ENCODE measurements at regions not wholly inside any gene's neighbourhood (a gene's known extent, or its start where the extent isn't known, plus 50 kb on each side); places are given as distances from the start of the nearest gene placed in this dataset.

DNA sequence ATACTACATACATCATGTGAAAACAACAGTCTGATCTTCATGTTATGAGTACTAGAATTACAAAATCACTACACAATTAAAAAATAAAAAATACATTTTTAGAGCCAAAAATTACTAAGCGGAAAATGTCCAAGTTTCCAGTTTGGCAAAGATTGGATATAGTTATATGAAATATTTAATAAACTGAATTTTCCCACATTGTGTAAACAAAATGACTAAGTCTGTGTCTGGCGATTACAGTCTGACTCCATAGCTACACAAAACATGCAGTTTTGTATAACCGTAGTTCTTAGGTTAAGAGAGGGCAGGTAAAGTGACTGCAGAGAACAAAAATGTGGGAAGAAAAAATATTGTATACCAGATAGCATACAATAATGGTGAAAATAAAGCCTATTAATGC lies 59.2 kb upstream of the TMEM47 start:
- Histone ChIP-seq H3K27me3 (ENCODE audit: insufficient read depth, low read length) (no peaks in the 10 kb centered on the region), H3K4me3 (ENCODE audit: low read length) (no peak overlapping the region), H3K9me3 (ENCODE audit: insufficient read depth, low read depth, low read length) (no peaks in the 10 kb centered on the region), H3K27ac (ENCODE audit: low read length) (no peak overlapping the region), H3K36me3 (ENCODE audit: insufficient read depth, low read depth, low read length) (no peaks in the 10 kb centered on the region), H3K9ac (ENCODE audit: low read depth, low read length) (no peak overlapping the region), H3K4me1 (ENCODE audit: insufficient read depth, low read length) (no peaks in the 10 kb centered on the region)

DNA sequence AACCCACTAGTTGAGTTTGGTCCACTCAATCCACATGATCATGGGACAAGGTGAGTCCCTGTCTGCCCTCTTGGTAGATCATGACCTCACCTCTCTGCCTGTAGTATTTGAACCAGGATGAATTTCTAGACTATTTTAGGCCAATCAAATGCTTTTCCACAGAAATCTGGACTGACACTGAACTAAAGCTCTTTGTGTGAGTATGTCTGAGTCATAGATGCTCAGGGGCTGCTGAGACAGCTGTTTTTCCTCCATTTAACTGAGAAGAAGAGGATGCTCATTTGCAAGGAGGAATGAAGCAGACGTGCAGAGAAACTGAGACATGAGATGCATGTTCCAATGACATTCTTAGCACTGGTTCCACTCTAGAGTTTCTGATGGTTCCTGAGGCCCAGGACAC lies 77.3 kb upstream of the TMEM47 start:
- H3K27me3 ChIP-seq (ENCODE audit: insufficient read depth, low read length), result no peaks in the 10 kb centered on the region
- no peaks in the 10 kb centered on the region for H3K36me3 ChIP-seq (ENCODE audit: insufficient read depth, low read depth, low read length)
- H3K27ac ChIP-seq (ENCODE audit: low read length), result no peak overlapping the region
- H3K9me3 ChIP-seq (ENCODE audit: insufficient read depth, low read depth, low read length), result no peaks in the 10 kb centered on the region
- H3K4me1 ChIP-seq (ENCODE audit: insufficient read depth, low read length), result no peaks in the 10 kb centered on the region
- no peak overlapping the region for H3K9ac ChIP-seq (ENCODE audit: low read depth, low read length)
- no peak overlapping the region for H3K4me3 ChIP-seq (ENCODE audit: low read length)

DNA sequence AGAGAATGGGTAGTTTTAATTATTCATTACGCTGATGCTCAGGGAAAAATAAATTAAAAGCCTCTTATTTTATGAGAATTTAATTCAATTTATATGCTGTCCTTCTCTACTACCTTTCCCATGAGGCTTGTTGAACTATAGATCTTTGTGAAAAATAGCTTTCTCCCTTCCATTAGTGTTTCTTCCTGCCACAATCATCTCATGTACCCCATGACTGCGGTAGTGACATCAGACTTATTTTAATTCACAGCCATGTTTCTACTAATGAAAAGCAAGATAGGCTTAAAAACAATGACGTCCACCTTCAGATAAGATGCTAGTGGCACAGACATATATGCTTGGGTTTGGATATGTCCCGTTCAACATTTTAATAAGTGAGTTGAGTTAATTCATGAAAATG lies 87.4 kb upstream of the TMEM47 start:
- H3K4me1 ChIP-seq (ENCODE audit: insufficient read depth, low read length), result no peaks in the 10 kb centered on the region
- no peaks in the 10 kb centered on the region for H3K9me3 ChIP-seq (ENCODE audit: insufficient read depth, low read depth, low read length)
- H3K9ac ChIP-seq (ENCODE audit: low read depth, low read length), result no peak overlapping the region
- H3K27me3 ChIP-seq (ENCODE audit: insufficient read depth, low read length), result no peaks in the 10 kb centered on the region
- H3K36me3 ChIP-seq (ENCODE audit: insufficient read depth, low read depth, low read length), result no peaks in the 10 kb centered on the region
- H3K4me3 ChIP-seq (ENCODE audit: low read length), result no peak overlapping the region
- H3K27ac ChIP-seq (ENCODE audit: low read length), result no peak overlapping the region

DNA sequence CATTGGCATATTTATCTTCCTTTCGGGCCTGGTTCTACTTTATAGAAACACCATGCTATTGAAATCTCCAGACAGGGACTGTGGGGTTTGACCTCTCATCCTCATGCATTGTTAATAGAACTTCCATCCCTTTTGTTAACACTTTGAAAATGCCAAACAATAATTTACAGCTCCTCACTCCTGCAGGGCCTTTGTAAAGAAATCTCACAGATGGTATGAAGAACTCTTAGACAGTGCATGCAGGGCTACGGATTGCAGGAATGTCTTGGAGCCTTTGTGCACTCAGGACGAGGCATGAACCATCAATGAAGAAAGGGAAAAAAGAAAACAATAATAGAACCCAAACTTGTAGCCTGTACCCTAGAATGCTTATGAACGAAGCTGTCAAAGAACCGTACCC lies 92.8 kb upstream of the TMEM47 start:
- Histone ChIP-seq H3K9ac (ENCODE audit: low read depth, low read length) (no peak overlapping the region), H3K36me3 (ENCODE audit: insufficient read depth, low read depth, low read length) (no peaks in the 10 kb centered on the region), H3K9me3 (ENCODE audit: insufficient read depth, low read depth, low read length) (no peaks in the 10 kb centered on the region), H3K4me3 (ENCODE audit: low read length) (no peak overlapping the region), H3K27ac (ENCODE audit: low read length) (no peak overlapping the region), H3K27me3 (ENCODE audit: insufficient read depth, low read length) (no peaks in the 10 kb centered on the region), H3K4me1 (ENCODE audit: insufficient read depth, low read length) (no peaks in the 10 kb centered on the region)

DNA sequence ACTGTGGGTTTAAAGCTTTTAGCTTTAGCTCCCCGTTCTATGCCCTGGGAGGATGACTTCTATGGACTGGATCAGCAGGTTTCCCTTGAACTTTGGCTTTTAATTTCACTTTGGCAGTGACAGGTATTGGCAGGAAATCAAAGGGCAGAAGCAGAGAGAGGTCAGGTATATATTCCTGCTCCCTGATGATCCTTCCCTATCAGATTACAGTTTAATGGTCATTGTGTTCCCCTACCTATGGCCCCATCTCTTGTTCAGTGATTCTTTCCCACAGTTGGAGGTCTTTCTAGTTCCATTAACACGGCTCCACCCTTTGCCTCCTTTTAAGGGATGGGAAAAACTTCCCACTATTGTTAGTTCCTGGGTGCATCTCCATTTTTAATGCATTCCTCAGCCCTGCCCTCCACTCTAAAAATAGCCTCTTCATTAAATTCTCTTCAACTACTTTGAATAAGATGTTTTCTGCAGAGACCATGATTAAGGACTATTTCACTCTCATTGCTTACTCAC lies 107.8 kb upstream of the TMEM47 start:
- H3K4me3 ChIP-seq (ENCODE audit: low read length), result peak overlapping the region; percentile 29; the same call in 1 of the 2 replicates
- peaks cover 10% of the 10 kb centered on the region; the same call in 1 of the 2 replicates for H3K4me1 ChIP-seq (ENCODE audit: insufficient read depth, low read length)
- H3K36me3 ChIP-seq (ENCODE audit: insufficient read depth, low read depth, low read length), result no peaks in the 10 kb centered on the region
- H3K9me3 ChIP-seq (ENCODE audit: insufficient read depth, low read depth, low read length), result no peaks in the 10 kb centered on the region; the same call in 1 of the 2 replicates
- peak overlapping the region; percentile 36; the same call in 1 of the 2 replicates for H3K9ac ChIP-seq (ENCODE audit: low read depth, low read length)
- H3K27me3 ChIP-seq (ENCODE audit: insufficient read depth, low read length), result no peaks in the 10 kb centered on the region
- H3K27ac ChIP-seq (ENCODE audit: low read length), result no peak overlapping the region

DNA sequence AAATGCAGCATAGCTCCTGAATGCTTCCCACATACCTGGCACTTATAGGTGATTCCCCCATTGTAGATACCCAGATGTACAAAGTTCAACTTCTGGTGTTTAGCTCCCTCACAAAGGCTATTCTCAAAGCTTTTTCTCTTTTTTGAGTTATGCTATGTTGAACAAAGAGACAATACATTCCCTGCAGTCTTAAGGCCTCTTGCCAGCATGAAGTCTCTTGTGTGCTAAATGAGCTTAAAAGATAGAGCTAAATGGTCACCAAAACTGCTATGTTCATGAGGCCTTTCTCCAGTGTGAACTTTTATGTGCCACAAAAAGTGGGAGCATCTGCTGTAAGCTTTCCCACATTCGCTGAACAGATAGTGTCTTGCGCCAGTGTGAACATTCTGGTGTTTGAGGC lies 111.2 kb upstream of the TMEM47 start:
- Histone ChIP-seq H3K27me3 (ENCODE audit: insufficient read depth, low read length) (no peaks in the 10 kb centered on the region), H3K4me3 (ENCODE audit: low read length) (no peak overlapping the region), H3K27ac (ENCODE audit: low read length) (no peak overlapping the region), H3K4me1 (ENCODE audit: insufficient read depth, low read length) (peaks cover 10% of the 10 kb centered on the region; the same call in 1 of the 2 replicates), H3K9me3 (ENCODE audit: insufficient read depth, low read depth, low read length) (no peaks in the 10 kb centered on the region; the same call in 1 of the 2 replicates), H3K9ac (ENCODE audit: low read depth, low read length) (no peak overlapping the region), H3K36me3 (ENCODE audit: insufficient read depth, low read depth, low read length) (no peaks in the 10 kb centered on the region)

DNA sequence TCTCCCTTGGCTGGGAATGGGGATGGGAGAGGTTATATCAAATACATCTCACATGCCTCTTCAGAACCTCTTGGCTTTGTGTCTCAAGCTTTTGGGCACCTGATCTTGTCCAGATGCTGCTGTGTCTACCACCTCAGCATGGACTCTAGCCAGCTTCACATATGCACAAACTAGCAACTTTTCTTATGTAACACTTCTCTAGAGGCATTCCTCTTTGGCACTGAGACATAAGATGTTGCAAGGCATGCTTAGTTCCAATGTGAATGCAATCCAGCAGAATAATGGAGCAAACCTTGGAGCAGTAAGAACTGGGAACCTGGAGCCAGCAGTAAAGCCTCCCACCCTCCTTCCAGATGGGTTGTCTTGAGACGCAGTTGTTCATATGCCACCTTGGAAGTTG lies 113.4 kb upstream of the TMEM47 start:
- no peak overlapping the region for H3K9ac ChIP-seq (ENCODE audit: low read depth, low read length)
- no peaks in the 10 kb centered on the region for H3K27me3 ChIP-seq (ENCODE audit: insufficient read depth, low read length)
- H3K9me3 ChIP-seq (ENCODE audit: insufficient read depth, low read depth, low read length), result no peaks in the 10 kb centered on the region; the same call in 1 of the 2 replicates
- H3K4me3 ChIP-seq (ENCODE audit: low read length), result no peak overlapping the region
- no peak overlapping the region for H3K27ac ChIP-seq (ENCODE audit: low read length)
- peaks cover 4% of the 10 kb centered on the region; the same call in 1 of the 2 replicates for H3K4me1 ChIP-seq (ENCODE audit: insufficient read depth, low read length)
- no peaks in the 10 kb centered on the region for H3K36me3 ChIP-seq (ENCODE audit: insufficient read depth, low read depth, low read length)

DNA sequence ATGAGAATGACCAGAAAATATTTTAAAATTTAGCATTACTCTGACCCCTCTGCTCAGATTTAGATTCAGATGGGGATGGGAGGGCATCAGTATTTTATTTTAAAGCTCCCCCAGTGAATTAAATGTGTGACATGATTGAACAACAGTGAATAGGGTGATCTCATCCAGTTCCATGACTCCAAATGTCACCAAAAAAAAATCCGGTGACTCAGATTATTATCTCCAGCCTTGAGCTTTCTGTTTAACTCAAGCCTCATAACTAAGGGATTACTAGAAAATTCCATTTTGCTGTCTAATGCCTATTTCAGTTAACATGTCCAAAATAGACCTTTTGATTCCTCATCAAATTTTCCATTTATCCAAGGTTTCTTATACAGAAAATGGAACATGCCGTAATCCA lies 121.8 kb upstream of the TMEM47 start:
- H3K27me3 ChIP-seq (ENCODE audit: insufficient read depth, low read length), result no peaks in the 10 kb centered on the region
- no peaks in the 10 kb centered on the region for H3K4me1 ChIP-seq (ENCODE audit: insufficient read depth, low read length)
- H3K27ac ChIP-seq (ENCODE audit: low read length), result no peak overlapping the region
- H3K36me3 ChIP-seq (ENCODE audit: insufficient read depth, low read depth, low read length), result no peaks in the 10 kb centered on the region
- H3K9me3 ChIP-seq (ENCODE audit: insufficient read depth, low read depth, low read length), result no peaks in the 10 kb centered on the region
- H3K4me3 ChIP-seq (ENCODE audit: low read length), result no peak overlapping the region
- no peak overlapping the region for H3K9ac ChIP-seq (ENCODE audit: low read depth, low read length)

DNA sequence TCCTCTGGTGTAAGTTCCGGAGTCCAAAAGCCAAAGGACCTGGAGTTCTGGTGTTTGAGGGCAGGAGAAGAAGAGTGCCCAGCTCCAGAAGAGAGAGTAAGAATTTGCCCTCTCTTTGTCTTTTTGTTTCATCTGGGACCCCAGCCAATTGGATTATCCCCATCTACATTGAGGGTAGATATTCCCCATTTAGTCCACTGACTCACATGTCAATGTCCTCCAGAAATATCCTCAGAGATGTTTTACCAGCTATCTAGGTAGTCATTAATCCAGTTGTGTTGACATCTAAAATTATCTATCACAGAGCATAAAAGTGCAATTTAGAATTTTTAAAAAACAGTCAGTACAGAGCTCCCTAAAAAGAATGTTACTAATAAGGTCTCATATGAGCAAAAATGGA lies 132.9 kb upstream of the TMEM47 start:
- Histone ChIP-seq H3K27me3 (ENCODE audit: insufficient read depth, low read length) (no peaks in the 10 kb centered on the region), H3K27ac (ENCODE audit: low read length) (no peak overlapping the region), H3K4me1 (ENCODE audit: insufficient read depth, low read length) (no peaks in the 10 kb centered on the region), H3K4me3 (ENCODE audit: low read length) (no peak overlapping the region), H3K9ac (ENCODE audit: low read depth, low read length) (no peak overlapping the region), H3K36me3 (ENCODE audit: insufficient read depth, low read depth, low read length) (no peaks in the 10 kb centered on the region), H3K9me3 (ENCODE audit: insufficient read depth, low read depth, low read length) (no peaks in the 10 kb centered on the region)

DNA sequence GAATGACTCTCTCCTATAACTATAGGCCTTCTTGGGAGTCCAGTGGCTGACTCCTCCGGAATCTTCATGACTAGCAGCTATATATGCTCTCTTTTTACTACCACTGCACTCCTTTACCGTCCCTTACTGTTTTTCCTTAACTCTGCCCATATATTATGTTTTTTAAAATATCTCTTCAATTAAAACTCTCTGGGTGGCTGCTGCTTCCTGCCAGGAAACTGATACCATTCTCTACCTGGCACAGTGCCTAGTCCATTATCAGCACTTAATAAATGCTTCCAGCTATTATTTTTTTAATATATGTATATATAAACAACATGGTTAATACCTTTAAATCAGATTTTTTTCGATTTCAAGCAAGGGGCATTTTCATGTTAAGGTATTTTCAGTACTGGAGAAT lies 136.6 kb upstream of the FAM47B start:
- H3K27me3 ChIP-seq (ENCODE audit: insufficient read depth, low read length), result no peaks in the 10 kb centered on the region
- H3K9me3 ChIP-seq (ENCODE audit: insufficient read depth, low read depth, low read length), result no peaks in the 10 kb centered on the region
- H3K27ac ChIP-seq (ENCODE audit: low read length), result no peak overlapping the region
- no peak overlapping the region for H3K9ac ChIP-seq (ENCODE audit: low read depth, low read length)
- H3K4me1 ChIP-seq (ENCODE audit: insufficient read depth, low read length), result no peaks in the 10 kb centered on the region
- H3K36me3 ChIP-seq (ENCODE audit: insufficient read depth, low read depth, low read length), result no peaks in the 10 kb centered on the region
- no peak overlapping the region for H3K4me3 ChIP-seq (ENCODE audit: low read length)

DNA sequence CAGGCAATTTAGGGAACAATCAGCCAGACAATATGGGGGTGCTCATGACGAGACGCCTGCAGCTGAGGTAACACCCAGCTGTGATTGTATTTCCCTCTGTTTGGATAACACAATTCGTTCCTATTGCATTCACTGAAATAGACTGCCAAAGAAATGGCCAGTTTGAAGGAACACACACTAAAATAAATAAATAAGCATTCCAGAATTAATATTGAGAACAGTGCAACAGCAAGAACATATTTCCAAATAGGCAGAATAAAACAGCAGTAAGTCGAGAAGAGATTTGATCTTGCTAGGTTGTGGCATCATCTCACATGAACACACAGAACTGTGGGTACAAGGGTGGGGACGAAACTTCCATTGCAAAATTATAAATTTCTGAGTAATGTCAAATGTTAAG lies 133.5 kb upstream of the FAM47B start:
- no peak overlapping the region for H3K4me3 ChIP-seq (ENCODE audit: low read length)
- no peaks in the 10 kb centered on the region for H3K9me3 ChIP-seq (ENCODE audit: insufficient read depth, low read depth, low read length)
- H3K4me1 ChIP-seq (ENCODE audit: insufficient read depth, low read length), result no peaks in the 10 kb centered on the region

DNA sequence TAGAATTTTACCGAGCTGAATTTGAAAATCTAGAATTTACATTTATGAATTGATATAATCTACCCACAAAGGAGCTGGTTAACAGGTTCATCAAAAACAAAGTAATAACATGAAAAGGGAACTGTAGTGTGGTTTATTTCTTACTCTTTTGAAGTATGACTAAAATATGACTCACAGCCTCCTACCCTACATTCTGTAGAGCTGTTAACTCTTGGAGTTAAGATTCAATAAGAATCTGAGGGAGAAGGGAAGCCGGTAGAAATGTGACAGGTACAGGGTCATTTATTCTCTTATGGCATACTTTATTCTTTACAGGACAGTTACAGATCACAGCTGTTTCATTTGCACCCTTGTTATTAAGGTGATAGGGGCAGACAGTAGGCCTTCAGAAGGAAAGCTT lies 132.2 kb upstream of the FAM47B start:
- H3K27ac ChIP-seq (ENCODE audit: low read length), result no peak overlapping the region
- no peak overlapping the region for H3K9ac ChIP-seq (ENCODE audit: low read depth, low read length)
- no peaks in the 10 kb centered on the region for H3K9me3 ChIP-seq (ENCODE audit: insufficient read depth, low read depth, low read length)
- H3K4me1 ChIP-seq (ENCODE audit: insufficient read depth, low read length), result no peaks in the 10 kb centered on the region
- no peaks in the 10 kb centered on the region for H3K27me3 ChIP-seq (ENCODE audit: insufficient read depth, low read length)
- H3K36me3 ChIP-seq (ENCODE audit: insufficient read depth, low read depth, low read length), result no peaks in the 10 kb centered on the region
- H3K4me3 ChIP-seq (ENCODE audit: low read length), result no peak overlapping the region

More for the DNA sequence above, 133.5 kb upstream of the FAM47B start:
- H3K36me3 ChIP-seq (ENCODE audit: insufficient read depth, low read depth, low read length), result no peaks in the 10 kb centered on the region
- no peak overlapping the region for H3K27ac ChIP-seq (ENCODE audit: low read length)
- no peaks in the 10 kb centered on the region for H3K27me3 ChIP-seq (ENCODE audit: insufficient read depth, low read length)
- no peak overlapping the region for H3K9ac ChIP-seq (ENCODE audit: low read depth, low read length)

Measured in iPS-20b (cell line).